Neural progenitor cell (in vitro differentiated cells): ENCODE measurements at regions not wholly inside any gene's neighbourhood (a gene's known extent, or its start where the extent isn't known, plus 50 kb on each side); places are given as distances from the start of the nearest gene placed in this dataset.

ENCODE experiments used
- EZH2 ChIP-seq: fragments of 200-600 bp; sonication (generic); IDR thresholded peaks from 2 replicates; pipeline ENCODE4 v1.6.1; 2017; ENCODE audit warnings: antibody characterized with exemption, mild to moderate bottlenecking, moderate library complexity
- EZH2phosphoT487 ChIP-seq: fragments of 200-600 bp; sonication (generic); IDR thresholded peaks from 2 replicates; pipeline ENCODE4 v1.6.1; 2017; ENCODE audit warnings: antibody characterized with exemption
- TF ChIP-seq, protein P1 (sequence below): fragments of 200-600 bp; sonication (generic); IDR thresholded peaks from 2 replicates; pipeline ENCODE4 v1.5.1; 2017; ENCODE audit warnings: antibody characterized with exemption, mild to moderate bottlenecking

DNA sequence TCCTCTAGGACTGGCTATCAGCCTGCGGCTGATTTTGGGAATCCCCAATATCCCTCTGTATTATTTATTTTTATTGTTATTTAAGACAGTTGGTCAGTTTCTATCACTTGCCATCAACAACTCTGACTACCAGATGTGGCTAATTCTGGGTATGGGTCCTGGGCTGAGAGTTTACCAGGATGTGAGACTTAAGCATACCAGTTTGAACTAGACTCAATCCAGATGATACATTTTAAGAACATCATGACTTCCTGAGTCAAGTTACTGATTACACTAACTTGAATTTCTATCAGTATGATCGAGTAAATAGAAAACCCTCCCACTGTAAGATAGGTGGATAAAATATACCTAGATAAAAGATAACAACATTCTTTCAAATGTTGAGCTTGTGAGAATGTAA is 634.0 kb downstream of the MAT2B start:
- TF ChIP-seq, protein P1, sequence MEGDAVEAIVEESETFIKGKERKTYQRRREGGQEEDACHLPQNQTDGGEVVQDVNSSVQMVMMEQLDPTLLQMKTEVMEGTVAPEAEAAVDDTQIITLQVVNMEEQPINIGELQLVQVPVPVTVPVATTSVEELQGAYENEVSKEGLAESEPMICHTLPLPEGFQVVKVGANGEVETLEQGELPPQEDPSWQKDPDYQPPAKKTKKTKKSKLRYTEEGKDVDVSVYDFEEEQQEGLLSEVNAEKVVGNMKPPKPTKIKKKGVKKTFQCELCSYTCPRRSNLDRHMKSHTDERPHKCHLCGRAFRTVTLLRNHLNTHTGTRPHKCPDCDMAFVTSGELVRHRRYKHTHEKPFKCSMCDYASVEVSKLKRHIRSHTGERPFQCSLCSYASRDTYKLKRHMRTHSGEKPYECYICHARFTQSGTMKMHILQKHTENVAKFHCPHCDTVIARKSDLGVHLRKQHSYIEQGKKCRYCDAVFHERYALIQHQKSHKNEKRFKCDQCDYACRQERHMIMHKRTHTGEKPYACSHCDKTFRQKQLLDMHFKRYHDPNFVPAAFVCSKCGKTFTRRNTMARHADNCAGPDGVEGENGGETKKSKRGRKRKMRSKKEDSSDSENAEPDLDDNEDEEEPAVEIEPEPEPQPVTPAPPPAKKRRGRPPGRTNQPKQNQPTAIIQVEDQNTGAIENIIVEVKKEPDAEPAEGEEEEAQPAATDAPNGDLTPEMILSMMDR = no peak
- no peak for TF ChIP-seq EZH2
- TF ChIP-seq EZH2phosphoT487 = no peak
